Inflammatory macrophage treated with lipopolysaccharide for 4 hours (primary cell): ENCODE measurements at regions not wholly inside any gene's neighbourhood (a gene's known extent, or its start where the extent isn't known, plus 50 kb on each side); places are given as distances from the start of the nearest gene placed in this dataset.
"Not testable (repeated sequence)": the region's sequence is repeated elsewhere in the genome, so short reads cannot be mapped to it uniquely, and the experiment has no call there.

ENCODE experiments used
- DNase-seq: peaks from one replicate; pipeline ENCODE4 v3.0.0-alpha.2; 2020

DNA sequence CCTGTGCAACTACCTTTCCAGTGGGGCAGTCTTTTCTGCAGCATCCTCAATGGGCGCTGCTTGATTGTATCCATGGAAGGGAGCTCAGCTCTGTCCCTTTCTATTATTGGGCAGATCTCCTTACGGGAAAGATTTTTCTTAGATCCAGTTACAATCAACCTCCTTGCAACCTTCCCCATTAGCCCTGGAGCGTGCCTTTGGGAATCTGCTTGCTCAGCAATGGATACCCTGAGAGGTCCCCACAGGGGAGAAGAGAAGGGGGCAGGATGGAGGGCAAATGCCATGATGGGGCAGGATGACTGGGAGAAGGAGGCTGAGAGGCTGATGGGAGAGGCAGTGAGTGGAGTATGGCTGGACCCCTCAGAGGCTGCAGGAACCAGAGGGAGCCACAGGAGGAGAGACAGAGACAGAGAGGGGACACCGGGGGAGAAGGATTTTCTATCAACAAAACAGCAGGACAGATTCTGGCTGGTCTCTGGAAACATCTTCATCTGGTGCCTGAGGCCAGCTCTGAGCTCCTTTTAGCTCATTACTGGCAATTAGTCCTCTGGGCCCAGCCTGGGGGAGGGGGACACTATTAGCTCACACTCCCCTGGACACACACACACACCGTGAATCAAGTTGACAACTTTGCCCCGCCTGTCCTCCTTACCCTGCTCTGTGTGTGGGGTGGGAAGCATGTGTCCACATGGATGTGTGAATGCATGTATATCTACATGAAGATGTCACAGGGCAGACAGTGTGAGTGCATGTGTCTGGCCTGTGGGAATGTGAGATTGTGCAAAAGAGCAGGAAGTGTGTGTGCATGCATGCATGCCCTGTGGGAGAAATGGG is 80.8 kb upstream of the PAX2 start:
- no peak for DNase-seq

- not testable (repeated sequence) for DNase-seq
Observed at GRCh38 chr10:100666634-100667033, 78.7 kb upstream of the PAX2 start.

DNA sequence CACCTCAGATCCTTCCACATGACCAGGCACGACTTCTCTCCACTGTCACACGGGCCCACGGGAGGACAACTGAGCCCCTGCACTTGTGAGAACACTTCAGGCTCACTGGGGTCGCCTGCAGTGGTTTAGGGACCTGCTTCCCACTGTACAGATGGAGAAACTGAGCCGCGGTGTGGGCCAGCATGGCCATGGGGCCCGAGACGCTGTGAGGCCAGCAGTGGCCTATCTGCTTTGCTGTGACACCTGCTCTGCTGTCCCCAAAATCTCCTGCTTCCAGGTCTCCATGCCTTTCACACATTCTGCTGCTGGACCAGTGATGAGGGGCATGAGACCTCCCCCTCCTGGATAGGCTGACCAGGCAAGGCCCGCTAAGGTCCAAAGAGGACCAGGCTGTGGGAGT is 75.8 kb upstream of the PAX2 start:
- no peak for DNase-seq

DNA sequence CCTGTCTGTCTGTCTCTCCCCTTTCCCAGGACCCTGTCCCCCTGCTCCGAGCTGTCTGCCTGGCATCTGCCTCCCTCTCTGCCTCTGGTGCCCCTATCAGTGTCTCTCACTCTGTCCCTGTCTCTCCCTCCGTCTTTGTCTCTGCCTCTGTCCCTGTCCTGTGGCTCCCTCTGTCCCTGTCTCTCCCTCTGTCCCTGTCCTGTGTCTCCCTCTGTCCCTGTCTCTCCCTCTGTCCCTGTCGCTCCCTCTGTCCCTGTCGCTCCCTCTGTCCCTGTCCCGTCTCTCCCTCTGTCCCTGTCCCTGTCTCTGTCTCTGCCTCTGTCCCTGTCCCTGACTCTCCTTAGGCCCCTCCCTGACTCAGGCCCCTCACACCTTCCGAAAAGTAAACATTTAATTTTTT is 75.0 kb upstream of the PAX2 start:
- no peak for DNase-seq

- DNase-seq: peak; percentile 23
Observed at GRCh38 chr10:100670828-100671479, 74.4 kb upstream of the PAX2 start.

- no peak for DNase-seq
Observed at GRCh38 chr10:100672199-100672598, 73.2 kb upstream of the PAX2 start.

- DNase-seq: no peak
Observed at GRCh38 chr10:100677290-100677945, 68.0 kb upstream of the PAX2 start.

DNA sequence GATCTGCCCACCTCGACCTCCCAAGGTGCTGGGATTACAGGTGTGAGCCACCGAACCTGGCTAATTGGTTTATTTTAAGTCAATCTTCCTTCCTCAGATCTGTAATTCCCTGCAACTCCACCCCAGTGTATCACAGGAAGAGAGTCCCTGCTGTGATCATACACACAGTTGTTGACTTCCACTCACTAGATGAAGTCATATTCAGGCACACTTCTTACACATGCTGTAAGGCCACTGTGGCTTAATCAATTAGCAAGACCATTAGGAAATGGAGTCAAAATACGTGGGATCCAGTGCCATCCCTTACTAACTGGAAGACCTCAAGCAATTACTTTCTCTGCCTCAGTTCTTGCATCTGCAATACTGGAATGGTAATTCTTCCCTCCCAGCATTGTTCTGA is 66.1 kb upstream of the PAX2 start:
- DNase-seq: no peak

- DNase-seq: no peak
Observed at GRCh38 chr10:100683004-100683403, 62.4 kb upstream of the PAX2 start.

DNA sequence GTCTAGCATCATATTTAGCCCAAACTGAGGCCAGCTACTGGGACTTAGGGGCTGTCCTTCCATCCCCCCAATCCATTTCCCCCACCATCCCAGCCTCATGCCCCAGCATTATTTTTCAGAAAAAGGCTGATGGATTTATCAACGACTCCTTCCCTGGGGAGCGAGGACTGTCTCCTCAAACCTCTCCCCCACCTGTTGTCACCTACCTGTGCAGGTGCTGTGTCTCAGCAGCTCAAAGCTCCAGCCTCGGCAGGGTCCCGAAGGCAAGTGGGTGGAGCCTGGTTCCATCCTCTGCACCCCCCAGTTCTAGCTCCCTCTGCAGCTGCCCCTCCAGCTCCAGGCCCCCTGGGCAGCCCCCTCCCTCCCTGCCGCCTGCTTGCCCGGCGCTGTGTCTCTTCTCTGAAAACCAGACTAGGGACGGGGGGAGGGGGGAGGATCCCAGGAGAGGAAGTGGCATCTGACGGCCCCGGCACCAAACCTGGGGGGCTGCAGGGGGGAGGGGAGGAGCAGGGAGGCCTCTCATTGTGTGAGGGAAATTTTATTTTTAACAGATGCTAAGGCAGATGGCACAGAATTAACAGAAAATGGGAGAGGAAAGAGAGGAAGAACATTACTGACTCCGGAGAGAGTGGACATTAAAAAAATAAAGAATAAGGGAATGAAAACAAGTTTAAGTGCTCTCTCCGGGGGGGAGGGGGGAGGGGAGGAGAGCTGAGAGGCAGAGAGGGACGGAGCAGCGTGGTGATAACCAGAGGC is 61.7 kb upstream of the PAX2 start:
- DNase-seq: no peak

- no peak for DNase-seq
Observed at GRCh38 chr10:100684688-100685235, 60.6 kb upstream of the PAX2 start.

GRCh38 chr10:100685331-100685730 is 60.1 kb upstream of the PAX2 start:
- no peak for DNase-seq

- DNase-seq: no peak
Observed at GRCh38 chr10:100687143-100688003, 58.0 kb upstream of the PAX2 start.

GRCh38 chr10:100688201-100688600 is 57.2 kb upstream of the PAX2 start:
- DNase-seq: no peak

DNA sequence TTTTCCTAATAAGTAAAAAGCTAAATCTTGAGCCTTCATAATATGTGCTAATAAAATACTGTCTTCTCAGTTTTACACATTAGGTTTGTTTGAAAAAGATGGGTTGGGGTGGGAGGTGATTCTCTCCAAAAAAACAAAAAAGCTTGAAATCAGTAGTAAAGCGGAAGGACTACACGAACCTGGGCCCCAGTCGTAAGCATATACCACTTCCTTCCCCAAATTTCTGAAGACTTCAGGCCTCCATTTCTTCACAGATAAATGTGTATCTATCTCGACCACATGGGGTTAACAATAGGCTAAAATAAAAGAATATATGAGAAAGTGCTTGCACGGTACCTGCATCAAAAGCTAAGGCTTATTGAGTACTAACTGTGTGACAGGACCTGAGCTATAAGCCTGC is 51.6 kb upstream of the PAX2 start:
- DNase-seq: no peak
